Middle frontal gyrus (tissue), 1 donor: ENCODE measurements at regions not wholly inside any gene's neighbourhood (a gene's known extent, or its start where the extent isn't known, plus 50 kb on each side); places are given as distances from the start of the nearest gene placed in this dataset.
A peak's percentile ranks its signal among the peaks of the same experiment; 100 is the strongest.

Experiments
- DNase-seq: peaks from one replicate; pipeline ENCODE4 v3.0.0-alpha.2; 2015; ENCODE audit warnings: low spot score; ENCODE audit errors: extremely low spot score

DNA sequence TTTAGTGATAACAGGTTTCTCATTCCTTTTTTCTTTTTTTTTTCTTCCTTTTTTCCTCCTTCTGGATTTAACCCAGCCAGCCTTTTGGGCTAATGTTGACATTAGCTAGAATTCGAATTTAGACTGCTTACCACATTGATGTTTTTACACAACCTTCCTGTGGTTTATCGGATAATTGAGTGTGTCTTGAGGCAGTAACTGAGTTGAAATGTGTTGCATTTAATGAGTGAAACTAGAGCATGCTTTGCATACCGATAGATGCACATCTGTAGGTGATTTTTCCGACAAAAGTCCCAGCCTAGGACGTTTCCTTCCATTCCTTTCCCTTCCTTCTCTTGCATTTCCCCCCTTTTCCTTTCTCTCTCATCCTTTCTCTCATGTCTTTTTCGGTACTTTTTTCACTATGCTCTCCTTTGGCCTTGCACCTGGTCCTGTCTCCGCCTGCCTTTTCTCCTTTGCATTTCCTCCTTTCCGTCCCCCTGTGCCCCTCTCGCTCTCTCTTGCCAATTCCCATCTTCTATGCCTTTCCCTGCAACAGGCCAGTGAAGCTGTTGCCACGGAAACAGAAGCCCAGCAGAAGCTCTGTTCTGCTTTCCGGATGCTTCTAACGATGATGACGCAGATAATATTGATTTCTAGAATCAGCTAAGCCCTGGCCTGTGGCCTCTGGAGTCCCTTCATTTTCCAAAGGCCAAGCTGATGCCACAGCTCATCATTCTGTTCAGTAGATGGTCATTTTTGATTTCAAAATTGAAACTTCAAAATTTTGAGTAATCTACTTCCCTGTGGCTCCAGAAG lies 76.1 kb downstream of the SLC25A47 start:
- no peak for DNase-seq

DNA sequence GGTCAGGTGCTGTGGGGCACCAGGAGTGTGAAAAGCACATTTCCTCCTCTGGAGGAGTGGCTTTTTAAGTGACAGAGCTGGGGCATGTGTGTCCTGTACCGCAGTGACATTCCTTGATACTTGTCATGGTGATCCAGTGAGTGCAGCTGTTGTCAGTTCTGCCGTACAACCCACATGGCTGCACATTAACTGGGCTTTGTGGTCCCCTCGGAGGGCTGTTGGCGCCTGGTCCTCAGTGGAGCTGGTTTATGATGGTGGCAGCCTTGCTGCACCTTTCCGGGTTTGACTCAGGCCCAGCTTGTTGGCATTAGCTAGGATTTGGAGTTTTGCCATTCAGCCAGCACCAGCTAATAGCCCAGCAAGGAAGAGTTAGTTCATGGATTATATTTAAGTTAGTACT lies 77.0 kb downstream of the SLC25A47 start:
- DNase-seq, result no peak

DNA sequence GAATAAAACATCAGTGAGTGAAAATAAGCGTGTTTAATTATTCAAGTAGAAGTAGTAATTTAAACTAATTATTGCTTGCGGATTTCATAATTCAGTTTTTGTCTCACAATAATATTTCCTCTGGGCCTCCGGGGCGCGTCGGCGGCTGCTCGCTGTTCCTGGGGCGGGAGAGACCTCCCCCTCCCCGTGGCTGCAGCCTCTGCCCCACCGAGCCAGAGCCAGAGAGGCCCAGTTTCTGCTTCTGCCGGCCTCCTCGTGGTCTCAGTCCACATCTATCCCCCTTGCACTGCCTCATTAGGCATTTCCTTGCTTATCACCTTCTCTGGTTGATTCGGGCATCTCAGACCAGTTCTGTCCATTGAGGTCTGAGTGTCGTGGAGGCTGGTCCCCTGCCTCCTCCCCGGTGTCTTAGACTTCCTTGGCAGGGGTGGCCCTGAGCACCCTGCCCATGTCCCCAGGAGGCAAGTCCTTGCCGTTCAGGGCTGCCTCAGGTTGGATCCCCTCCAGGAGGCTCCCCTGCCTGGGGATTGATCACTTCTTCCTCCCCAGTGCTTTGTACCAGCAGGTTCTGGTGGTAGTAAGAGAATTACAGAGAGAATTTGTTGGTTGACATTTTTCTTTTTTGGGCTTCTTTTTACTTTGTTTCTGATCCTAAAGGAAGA lies 78.0 kb downstream of the SLC25A47 start:
- DNase-seq, result no peak

DNA sequence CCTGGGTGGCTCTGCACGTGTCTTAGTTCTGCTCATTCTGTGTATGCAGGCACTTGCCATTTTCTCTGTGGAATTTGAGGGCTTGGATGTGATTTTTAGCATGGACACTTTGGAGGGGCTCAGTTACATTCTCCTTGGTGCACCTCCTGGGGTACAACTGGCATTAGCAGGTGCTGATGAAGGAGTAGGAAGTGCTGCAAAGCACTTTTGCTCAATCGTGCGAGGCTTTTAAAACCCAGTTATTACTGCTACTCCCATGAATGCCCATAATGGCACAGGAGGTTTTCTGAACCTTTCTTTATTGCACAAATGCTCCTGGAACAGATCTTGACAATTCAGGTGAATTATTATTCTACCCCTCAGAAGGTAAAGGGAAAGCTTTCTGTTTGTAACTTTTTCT lies 78.7 kb downstream of the SLC25A47 start:
- no peak for DNase-seq

DNA sequence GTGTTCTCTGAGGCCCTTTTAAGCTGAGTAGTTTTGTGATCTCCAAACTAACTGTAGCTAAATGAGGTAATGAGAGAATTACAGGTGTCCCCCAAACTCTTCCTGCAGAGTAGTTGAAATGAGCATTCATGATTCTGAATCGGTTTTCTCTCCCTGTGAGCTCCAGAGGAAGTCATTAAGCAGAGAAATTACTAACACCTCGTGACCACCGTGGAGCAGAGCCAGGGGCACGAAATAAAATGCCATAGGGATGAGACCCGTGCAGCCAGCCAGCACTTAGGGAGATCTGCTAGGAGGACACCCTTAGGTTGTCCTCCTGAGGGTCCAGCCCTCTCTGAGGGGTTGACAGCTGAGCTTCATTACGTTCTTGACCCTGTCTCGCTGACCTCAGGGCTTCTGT lies 79.5 kb downstream of the SLC25A47 start:
- DNase-seq, result no peak

DNA sequence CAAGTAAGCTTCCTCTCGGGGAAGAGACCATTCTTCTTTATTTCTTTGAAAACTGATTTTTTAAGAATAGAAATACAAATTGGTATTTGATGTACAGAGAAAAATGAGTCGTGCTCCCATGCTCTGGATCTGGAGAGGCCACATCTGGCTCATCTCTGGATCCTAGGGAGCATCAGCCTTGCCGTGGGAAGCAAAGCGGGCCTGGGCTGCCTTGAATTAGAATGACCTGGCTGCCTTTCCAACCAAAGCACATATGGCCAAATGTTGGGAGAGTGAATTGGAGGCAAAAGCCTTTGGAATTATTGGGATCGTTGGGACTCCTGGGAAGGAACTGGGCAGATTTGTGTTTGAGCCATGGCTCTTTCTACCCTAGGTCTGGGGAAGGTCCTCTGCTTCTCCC lies 80.0 kb downstream of the SLC25A47 start:
- DNase-seq, result no peak

DNA sequence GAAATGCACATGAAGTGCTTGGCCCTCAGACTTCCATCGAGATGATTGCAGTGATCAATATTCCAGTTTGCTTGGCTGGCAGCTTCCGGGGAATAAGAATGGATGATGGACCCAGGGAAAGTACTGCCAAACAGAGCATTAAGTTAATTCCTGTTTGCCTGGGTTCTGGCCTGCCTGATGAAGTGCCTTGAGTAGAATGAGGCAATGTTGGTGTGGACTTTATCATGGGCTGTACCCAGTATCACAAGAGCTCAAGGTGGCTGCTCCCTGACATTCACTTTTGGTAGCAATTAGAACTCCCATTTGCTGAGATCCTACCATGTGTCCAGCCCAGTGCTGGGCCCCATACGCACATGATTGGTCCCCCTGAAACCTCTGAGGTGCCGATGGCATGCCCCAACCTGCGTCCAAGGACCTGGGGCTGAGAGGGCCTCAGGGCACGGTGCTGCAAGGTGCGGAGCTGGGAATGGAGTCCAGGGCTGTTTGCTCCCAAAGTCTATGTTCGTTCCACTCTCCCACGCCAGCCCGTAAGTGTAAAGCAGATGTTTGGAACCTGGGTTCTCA lies 80.7 kb downstream of the SLC25A47 start:
- no peak for DNase-seq

DNA sequence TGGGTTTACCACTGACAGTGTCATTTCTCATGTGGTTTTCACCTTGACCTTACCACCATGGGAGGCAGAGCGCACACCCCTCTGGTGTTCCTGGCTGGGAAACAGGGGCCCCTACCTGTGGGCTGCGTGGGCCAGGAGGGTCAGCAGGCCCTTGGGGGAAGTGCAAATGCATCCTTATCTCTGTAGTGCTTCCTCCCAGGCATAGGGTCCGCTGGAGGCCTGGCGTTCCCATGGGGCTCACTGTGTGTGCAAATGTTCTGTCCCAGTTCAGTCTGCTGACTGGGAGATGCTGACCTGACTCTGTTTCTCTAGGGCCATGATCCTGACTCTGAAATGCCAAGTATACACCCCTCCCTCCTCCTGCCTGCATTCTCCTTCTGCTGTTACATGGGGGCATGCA lies 81.3 kb downstream of the SLC25A47 start:
- DNase-seq, result no peak

DNA sequence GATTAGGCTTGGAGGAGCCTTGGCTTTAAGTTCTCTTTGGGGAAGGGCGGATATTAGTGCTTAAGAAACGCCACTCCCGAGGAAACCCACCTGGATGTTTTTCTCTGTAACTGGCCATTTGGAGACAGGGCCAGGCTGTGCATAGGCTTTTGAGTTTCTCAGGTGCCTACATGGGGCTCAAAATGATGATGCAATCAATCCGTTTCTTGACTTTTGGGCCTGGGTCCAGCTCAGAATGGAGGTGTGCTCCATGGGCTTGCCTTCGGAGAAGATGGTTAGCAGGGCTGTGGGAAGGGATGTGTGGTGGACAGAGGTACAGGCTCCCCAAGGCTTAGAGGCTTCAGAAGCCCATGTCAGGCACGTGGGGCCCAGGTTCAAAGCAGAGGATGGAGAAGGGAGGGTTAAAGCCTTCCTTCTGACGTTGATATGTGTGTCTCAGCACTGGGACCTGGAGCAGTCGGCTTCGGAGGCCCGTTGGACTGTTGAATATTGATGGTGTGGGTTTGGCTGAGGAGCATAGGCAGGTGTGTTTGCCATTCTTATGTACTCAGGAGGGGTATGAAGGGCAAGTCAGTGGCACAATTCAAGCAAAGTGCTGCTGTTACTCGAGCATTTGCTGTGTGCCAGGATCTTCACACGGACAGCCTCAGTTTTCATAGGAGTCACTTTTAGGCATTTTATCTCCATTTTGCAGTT lies 82.8 kb downstream of the SLC25A47 start:
- no peak for DNase-seq

DNA sequence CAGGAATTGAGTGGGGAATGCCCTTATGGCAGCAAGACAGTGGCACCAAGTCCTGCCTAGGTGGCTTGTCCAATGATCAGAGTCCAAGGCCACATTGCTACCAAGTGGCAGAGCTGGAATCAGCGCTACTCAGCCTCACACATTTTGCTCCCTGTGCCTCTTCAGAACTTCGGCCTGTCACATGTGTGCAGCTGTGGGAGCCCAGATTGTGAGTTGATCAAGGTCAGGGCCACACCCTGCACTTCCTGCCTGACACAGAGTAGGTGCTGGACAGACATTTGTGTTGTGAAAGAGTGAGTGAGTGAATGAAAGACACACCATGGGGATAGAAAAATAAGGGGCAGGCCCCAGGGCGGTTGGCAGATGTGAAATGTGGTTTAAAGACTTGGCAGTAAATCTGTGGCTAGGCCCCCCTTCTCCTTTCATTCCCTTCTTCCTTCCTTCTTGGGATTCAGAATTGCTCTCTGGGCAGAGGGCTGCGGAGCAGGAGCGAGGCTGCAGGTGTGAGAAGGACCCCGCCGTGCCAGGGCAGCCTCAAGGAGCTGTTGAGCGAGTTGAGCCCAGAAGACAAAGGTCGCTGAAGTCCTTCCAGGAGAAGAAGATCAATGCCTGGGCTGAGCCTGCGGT lies 83.5 kb downstream of the SLC25A47 start:
- no peak for DNase-seq

DNA sequence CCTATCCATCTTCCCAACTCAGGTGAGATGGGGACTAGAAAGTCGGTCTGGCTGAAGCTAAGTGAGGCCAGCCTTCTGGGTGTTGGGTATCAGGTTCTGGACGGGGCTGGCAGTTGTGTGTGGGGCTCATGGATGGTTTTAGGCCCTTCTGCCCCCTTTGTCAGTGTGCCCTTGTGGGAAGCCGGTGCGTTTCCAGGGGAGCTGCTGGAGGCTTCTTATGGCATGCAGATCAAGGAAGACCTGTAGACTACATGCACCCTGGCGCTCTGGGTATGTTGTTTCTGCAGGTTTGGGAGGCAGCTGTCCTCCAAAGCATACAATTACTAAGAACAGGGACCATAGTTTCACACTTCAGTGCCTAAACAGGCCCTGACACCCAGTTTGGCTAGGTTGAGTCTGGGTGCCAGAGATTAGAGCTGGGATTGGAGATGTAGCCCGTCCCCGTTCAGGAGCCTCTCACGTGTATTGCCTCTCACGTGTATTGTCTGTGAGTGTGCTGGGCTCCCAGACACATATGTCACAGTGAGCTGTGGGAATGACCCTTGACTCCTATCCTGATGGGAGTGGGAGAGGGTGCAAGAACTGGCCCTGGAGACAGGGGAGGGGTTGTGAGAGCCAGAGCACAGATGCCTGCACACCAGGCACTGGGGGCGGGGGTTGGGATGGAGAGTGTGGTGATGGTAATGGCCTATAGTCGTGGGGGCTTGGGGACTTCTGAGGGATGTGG lies 84.4 kb downstream of the SLC25A47 start:
- DNase-seq, result no peak

DNA sequence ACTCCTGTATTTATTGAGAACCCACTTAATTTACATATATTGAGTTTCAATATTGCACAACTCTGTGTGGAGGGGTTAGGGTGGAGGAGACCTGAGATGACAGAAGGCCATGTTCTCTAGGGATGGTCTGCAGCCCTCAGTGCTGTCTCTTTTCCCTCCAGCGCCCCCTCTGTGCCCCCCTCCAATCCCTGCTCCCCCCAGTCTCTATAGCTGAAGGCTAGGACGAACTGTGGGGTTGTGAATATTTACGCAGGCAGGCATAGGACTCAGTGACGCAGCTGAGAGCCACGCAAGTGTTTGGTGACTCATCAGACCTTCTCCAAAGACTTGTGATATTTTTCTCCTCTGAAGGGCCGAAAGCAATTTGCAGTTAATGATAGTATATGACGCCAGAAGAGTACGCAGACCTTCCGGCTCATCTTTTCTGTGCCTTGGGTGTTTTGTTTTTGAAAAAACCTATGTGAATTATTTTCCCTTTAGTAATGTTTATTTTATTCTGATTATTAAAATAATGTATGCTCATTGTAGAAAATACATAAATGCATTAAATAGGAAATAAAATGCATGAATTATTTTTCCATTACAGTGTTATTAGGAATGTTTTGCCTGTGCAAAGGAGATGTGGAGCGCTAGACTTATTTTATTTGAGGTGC lies 85.3 kb downstream of the SLC25A47 start:
- DNase-seq, result no peak

DNA sequence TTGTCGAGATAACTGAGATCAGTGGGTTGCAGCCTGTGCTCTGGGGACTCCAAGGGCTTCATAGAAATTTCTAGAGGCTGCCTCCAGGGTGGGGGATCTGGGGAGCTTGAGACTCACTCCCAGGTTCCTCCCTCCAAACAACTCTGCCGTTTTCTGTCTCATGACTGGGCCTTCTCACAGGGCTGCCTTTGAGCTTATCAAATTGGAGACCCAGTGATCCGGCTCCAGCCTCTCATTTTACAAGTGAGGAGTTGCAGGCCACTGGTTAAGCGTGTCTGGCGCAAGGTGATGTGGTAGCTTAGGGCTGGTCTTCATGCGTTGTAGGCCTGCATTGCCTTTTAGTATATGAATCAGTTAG lies 85.8 kb downstream of the SLC25A47 start:
- no peak for DNase-seq

DNA sequence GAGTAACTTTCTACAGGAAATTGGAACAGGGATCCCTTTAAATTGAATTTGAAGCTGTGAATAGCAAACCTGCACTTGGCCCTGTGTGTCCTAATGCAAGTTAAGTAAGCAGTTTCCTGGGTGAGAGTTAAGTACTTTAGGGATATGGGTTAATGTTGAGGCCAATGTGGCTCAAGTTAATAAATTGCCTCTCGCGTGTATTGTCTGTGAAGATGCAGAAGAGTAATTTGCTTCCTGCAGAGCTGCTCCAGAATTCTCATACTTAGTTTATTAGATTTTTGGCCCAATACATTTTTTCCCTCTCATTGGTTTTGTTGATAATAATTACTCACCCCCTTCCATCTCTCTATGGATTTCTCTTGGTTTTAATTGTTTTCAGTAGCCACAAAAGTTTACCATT lies 86.5 kb downstream of the SLC25A47 start:
- DNase-seq, result no peak

DNA sequence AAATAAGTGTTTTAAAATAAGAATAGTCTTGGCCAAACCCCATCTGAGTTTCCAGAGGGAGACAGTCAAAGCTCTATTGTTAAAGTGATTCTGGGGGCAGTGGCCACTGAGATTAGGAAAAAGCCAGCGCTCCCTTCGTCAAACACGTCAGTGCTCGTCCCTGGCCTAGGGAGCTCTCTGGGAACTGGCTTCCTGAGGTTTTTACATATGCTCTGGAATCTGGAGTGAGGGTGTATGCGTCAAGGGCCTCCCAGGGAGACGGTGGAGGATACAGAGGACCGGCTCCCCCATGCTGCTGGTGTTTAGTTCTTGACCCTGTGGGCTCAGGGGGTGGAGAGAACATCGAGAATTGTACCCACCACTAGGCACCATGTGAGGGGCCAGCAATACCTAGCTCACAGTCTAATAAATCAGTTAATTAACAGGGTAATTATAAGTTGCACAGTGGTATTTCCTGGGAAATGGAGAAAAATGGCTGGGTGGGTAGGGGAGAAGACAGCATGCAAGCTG lies 87.0 kb downstream of the SLC25A47 start:
- DNase-seq, result no peak

DNA sequence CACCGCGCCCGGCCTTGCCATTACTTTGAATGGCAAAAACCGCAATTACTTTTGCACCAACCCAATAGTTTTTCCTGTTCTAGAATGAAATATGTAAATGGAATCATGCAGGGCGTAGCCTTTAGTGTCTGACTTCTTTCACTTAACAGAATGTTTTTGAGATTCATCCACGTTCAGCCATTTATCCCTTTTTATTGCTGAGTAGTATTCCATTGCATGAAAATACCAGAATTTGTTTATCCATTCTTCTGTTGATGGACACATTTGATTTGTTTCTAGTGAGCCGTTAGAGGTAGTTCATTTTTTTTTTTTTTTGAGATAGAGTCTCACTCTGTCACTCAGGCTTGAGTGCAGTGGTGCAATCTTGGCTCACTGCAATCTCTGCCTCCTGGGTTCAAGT lies 90.6 kb downstream of the SLC25A47 start:
- DNase-seq, result no peak

DNA sequence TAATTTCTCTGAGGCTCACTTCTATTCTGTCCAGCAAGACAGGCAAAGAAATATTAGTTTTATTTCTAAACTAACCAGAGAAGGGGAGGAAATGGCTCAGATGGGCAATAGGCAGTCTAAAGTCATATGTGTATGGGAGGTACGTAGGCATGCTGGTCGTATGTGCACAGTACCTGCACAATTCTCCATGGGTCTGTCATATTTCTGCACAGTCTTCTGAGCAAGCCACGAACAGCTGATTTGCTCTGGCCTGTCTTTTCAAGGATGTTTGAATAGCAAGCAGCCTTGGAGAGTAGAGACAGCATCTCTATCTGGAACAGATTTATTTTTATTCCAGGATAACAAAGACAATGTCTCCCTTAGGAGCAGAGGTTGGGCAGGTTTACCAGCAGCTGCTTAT lies 92.1 kb downstream of the SLC25A47 start:
- no peak for DNase-seq

DNA sequence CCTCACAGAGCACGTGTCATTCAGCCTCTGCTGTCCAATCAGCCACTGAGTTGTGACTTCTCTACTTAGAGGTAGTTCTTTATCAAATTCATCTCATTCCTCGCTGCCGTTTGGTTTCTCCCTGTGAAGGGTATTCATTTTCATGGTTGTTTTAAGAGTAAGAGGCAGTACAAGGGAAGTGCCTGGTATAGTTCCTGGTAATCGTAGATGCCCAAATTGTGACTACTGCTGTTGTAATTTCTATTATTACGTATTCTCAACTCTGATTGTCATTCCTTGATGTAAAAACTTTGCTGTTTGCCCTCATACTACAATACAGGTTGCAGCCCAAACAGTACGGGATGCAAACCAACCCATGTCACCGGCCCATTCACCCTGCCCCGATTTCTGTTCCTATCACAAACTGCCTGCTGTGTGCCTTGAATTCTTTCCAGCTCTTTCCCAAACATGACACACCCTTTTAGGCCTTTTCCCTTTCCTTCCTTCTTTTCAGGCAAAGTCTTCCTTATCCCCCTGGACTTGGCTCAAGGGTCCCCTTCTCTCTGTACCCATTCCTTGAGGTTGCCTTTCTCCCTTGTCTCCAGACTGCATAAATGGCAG lies 93.0 kb downstream of the SLC25A47 start:
- no peak for DNase-seq

DNA sequence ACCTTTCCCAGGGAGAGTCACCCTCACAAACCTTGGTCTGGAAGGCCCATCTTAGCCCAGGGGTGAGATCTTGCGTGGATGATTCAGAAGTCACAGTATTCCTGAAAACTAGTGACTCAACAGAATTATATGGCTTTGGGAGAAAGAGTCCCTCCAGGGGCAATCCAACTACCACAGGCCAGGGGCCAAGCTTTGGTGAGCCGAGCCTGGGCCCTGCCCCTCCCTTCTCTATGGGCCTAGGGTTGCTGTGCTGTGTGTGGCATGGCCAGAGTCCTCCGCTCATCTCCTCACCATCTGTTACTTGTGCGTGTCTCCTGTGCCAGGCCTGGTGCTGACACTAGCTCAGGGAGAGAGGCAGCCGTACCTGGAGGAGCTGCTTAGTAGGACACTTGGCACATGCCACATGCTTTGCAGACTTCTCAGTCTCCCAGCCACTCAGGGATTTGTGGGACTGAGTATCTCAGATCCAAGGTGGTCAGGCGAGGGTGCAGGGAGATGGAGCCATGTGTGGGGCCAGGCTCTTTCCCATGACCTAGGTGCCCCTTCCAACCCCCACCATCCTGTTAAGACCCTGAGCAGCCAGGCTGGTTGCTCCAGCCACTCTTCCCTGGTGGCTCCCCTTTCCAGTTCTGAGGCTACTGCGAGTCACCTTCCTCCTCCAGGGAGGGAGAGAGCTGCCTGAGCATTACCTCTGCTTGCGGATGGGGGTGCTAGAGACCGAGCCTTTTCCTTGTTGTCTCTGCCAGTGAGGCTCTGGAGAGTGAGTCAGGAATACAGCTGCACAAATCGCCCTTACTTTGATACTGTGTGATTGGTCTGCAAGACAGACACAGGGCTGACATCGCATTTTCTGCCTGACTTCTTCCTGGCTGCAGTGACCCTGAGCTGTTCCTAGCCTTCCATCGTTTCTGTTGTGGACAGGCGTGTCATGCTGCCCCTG lies 94.1 kb downstream of the SLC25A47 start:
- DNase-seq, result peak; percentile 20
